ENCODE measurements at regions not wholly inside any gene's neighbourhood (a gene's known extent, or its start where the extent isn't known, plus 50 kb on each side); places are given as distances from the start of the nearest gene placed in this dataset.
A peak's percentile ranks its signal among the peaks of the same experiment; 100 is the strongest.

- Mint-ChIP-seq H3K27me3 (ENCODE audit: low read depth) (no peaks in the 10 kb centered on the region), H3K27ac (no peak overlapping the region)
Observed at GRCh38 chr21:28773036-28773435, 219.6 kb downstream of the LTN1 start.

GRCh38 chr21:28771790-28772501 lies 220.7 kb downstream of the LTN1 start:
- no peak for DNase-seq (ENCODE audit: low spot score in 2 of 2, unreplicated experiment in 2 of 2)
- H3K9me3 Mint-ChIP-seq, result peaks cover 17% of the 10 kb centered on the region

More at GRCh38 chr21:28773036-28773435, 219.6 kb downstream of the LTN1 start:
- peaks cover 6% of the 10 kb centered on the region for H3K9me3 Mint-ChIP-seq
- no peak for TF ChIP-seq CTCF (IDR thresholded peaks at IDR 0.05; ENCODE audit: unreplicated experiment)
- no peaks in the 10 kb centered on the region for H3K36me3 Mint-ChIP-seq
- DNase-seq (ENCODE audit: low spot score in 2 of 2, unreplicated experiment in 2 of 2), result no peak
- no peak overlapping the region for H3K4me3 Mint-ChIP-seq
- H3K4me1 Mint-ChIP-seq, result peaks cover 25% of the 10 kb centered on the region

GRCh38 chr21:28770867-28771661 lies 221.6 kb downstream of the LTN1 start:
- H3K27ac Mint-ChIP-seq, result peak overlapping the region; percentile 88
- H3K4me3 Mint-ChIP-seq, result no peak overlapping the region
- no peak for TF ChIP-seq CTCF (IDR thresholded peaks at IDR 0.05; ENCODE audit: unreplicated experiment)
- H3K27me3 Mint-ChIP-seq (ENCODE audit: low read depth), result no peaks in the 10 kb centered on the region
- H3K36me3 Mint-ChIP-seq, result peaks cover 6% of the 10 kb centered on the region
- H3K4me1 Mint-ChIP-seq, result peaks cover 25% of the 10 kb centered on the region
- DNase-seq (ENCODE audit: low spot score in 2 of 2, unreplicated experiment in 2 of 2), result no peak
- peaks cover 24% of the 10 kb centered on the region for H3K9me3 Mint-ChIP-seq

More at GRCh38 chr21:28771790-28772501, 220.7 kb downstream of the LTN1 start:
- Mint-ChIP-seq H3K4me3 (no peak overlapping the region), H3K27me3 (ENCODE audit: low read depth) (no peaks in the 10 kb centered on the region), H3K4me1 (peaks cover 25% of the 10 kb centered on the region), H3K36me3 (peaks cover 2% of the 10 kb centered on the region), H3K27ac (peak overlapping the region; percentile 88)
- no peak for TF ChIP-seq CTCF (IDR thresholded peaks at IDR 0.05; ENCODE audit: unreplicated experiment)

GRCh38 chr21:28769683-28770082 lies 223.0 kb downstream of the LTN1 start:
- peaks cover 32% of the 10 kb centered on the region for H3K9me3 Mint-ChIP-seq
- no peak for TF ChIP-seq CTCF (IDR thresholded peaks at IDR 0.05; ENCODE audit: unreplicated experiment)
- no peaks in the 10 kb centered on the region for H3K27me3 Mint-ChIP-seq (ENCODE audit: low read depth)

GRCh38 chr21:28768753-28769152 lies 223.9 kb downstream of the LTN1 start:
- H3K27ac Mint-ChIP-seq, result no peak overlapping the region
- peaks cover 32% of the 10 kb centered on the region for H3K9me3 Mint-ChIP-seq
- peaks cover 6% of the 10 kb centered on the region for H3K36me3 Mint-ChIP-seq
- TF ChIP-seq CTCF (IDR thresholded peaks at IDR 0.05; ENCODE audit: unreplicated experiment), result no peak
- no peak for DNase-seq (ENCODE audit: low spot score in 2 of 2, unreplicated experiment in 2 of 2)
- no peak overlapping the region for H3K4me3 Mint-ChIP-seq
- no peaks in the 10 kb centered on the region for H3K27me3 Mint-ChIP-seq (ENCODE audit: low read depth)
- H3K4me1 Mint-ChIP-seq, result peaks cover 25% of the 10 kb centered on the region

More at GRCh38 chr21:28769683-28770082, 223.0 kb downstream of the LTN1 start:
- DNase-seq (ENCODE audit: low spot score in 2 of 2, unreplicated experiment in 2 of 2), result no peak
- Mint-ChIP-seq H3K27ac (no peak overlapping the region), H3K4me3 (no peak overlapping the region), H3K4me1 (peaks cover 25% of the 10 kb centered on the region), H3K36me3 (peaks cover 6% of the 10 kb centered on the region)

Data from mesothelial cell of epicardium (in vitro differentiated cells).